ENCODE measurements at regions not wholly inside any gene's neighbourhood (a gene's known extent, or its start where the extent isn't known, plus 50 kb on each side); places are given as distances from the start of the nearest gene placed in this dataset.

GRCh38 chr14:101022916-101023435 lies 119.5 kb upstream of the RTL1 start:
- FAIRE-seq (no peak), DNase-seq (ENCODE audit: low read depth, low spot score) (no peak)
- Histone ChIP-seq H4K20me1 (replicated peaks; ENCODE audit: control insufficient read depth, extremely low read depth, insufficient read depth, low read length) (no peaks in the 10 kb centered on the region), H3K4me2 (ENCODE audit: insufficient read depth, low read length) (no peak overlapping the region), H3K27ac (ENCODE audit: insufficient read depth, low read depth, low read length) (no peak overlapping the region), H3K4me1 (ENCODE audit: control insufficient read depth, extremely low read depth, insufficient read depth, low read length) (no peaks in the 10 kb centered on the region), H2AFZ (ENCODE audit: low read depth, low read length) (no peak overlapping the region), H3K9ac (replicated peaks; ENCODE audit: extremely low read depth, insufficient read depth, low read length) (no peak overlapping the region), H3K79me2 (ENCODE audit: control insufficient read depth, insufficient read depth, low read length) (no peaks in the 10 kb centered on the region), H3K9me1 (replicated peaks; ENCODE audit: control insufficient read depth, extremely low read depth, insufficient read depth, low read length) (no peaks in the 10 kb centered on the region), H3K9me3 (replicated peaks; ENCODE audit: control insufficient read depth, insufficient read depth, low read length) (no peaks in the 10 kb centered on the region), H3K36me3 (ENCODE audit: control insufficient read depth in 2 of 2, extremely low read depth in 1 of 2, insufficient read depth in 2 of 2, low read length in 2 of 2) (peaks cover 5 to 20% of the 10 kb centered on the region in 2 experiments), H3K27me3 (ENCODE audit: control insufficient read depth in 2 of 2, insufficient read depth in 2 of 2, low read length in 2 of 2) (no peaks in the 10 kb centered on the region), H3K4me3 (replicated peaks in 1 of 3; ENCODE audit: insufficient read depth in 1 of 3, low read depth in 1 of 3, low read length in 3 of 3) (no peak overlapping the region)
- ChIA-PET CTCF (no interaction called here), POLR2A (no interaction called here)
- BruUV-seq (replicated peaks): no TSS peak
- TF ChIP-seq CTCF (IDR thresholded peaks at IDR 0.05; ENCODE audit: extremely low read depth in 1 of 2, insufficient read depth in 1 of 2, low read depth in 1 of 2, low read length in 2 of 2): no peak
- no peak for TF ChIP-seq MYC (IDR thresholded peaks at IDR 0.05; ENCODE audit: low read depth, low read length)
- no peak for TF ChIP-seq MAX (IDR thresholded peaks at IDR 0.05; ENCODE audit: insufficient read depth, insufficient read length)
- TF ChIP-seq GATA2 (IDR thresholded peaks at IDR 0.05; ENCODE audit: insufficient read depth, insufficient read length, low read depth, low read length): no peak
- TF ChIP-seq EZH2 (IDR thresholded peaks at IDR 0.05; ENCODE audit: borderline replicate concordance, low read depth, low read length, severe bottlenecking): no peak
- TF ChIP-seq POLR2AphosphoS5 (IDR thresholded peaks at IDR 0.05; ENCODE audit: insufficient read depth, low read depth, low read length): no peak
- TF ChIP-seq FOS (IDR thresholded peaks at IDR 0.05; ENCODE audit: borderline replicate concordance, insufficient read depth, low read length): no peak
- no peak for TF ChIP-seq JUN (IDR thresholded peaks at IDR 0.05; ENCODE audit: borderline replicate concordance, insufficient read depth, insufficient read length, low read depth)
- TF ChIP-seq POLR2A (IDR thresholded peaks at IDR 0.05; ENCODE audit: low read depth, low read length): no peak
- dilution Hi-C loops (cut with MboI; ENCODE audit: extremely low pct_ligation_motif_present, low sequenced_read_pairs): no loop called here
- intact Hi-C loops (cut with micrococcal nuclease): no loop called here

Data from endothelial cell of umbilical vein (primary cell).